Activated T-cell treated with anti-CD3 and anti-CD28 coated beads for 1 hour (primary cell): ENCODE measurements at regions not wholly inside any gene's neighbourhood (a gene's known extent, or its start where the extent isn't known, plus 50 kb on each side); places are given as distances from the start of the nearest gene placed in this dataset.

Experiments
- DNase-seq: peaks from one replicate; pipeline ENCODE4 v3.0.0-alpha.2; 2020; ENCODE audit warnings: low read depth

GRCh38 chr5:15206133-15206532 is 293.8 kb upstream of the FBXL7 start:
- DNase-seq: no peak

- no peak for DNase-seq
Observed at GRCh38 chr5:15203376-15203775, 296.6 kb upstream of the FBXL7 start.

- DNase-seq: no peak
Observed at GRCh38 chr5:15191012-15191411, 309.0 kb upstream of the FBXL7 start.

GRCh38 chr5:15183520-15183919 is 311.9 kb upstream of the ANKH start:
- no peak for DNase-seq

- DNase-seq: no peak
Observed at GRCh38 chr5:15170173-15170572, 298.6 kb upstream of the ANKH start.

- DNase-seq: no peak
Observed at GRCh38 chr5:15168358-15168757, 296.8 kb upstream of the ANKH start.

GRCh38 chr5:15160091-15160490 is 288.5 kb upstream of the ANKH start:
- DNase-seq: no peak

- no peak for DNase-seq
Observed at GRCh38 chr5:15159606-15160005, 288.0 kb upstream of the ANKH start.

GRCh38 chr5:15142458-15142857 is 270.9 kb upstream of the ANKH start:
- no peak for DNase-seq

GRCh38 chr5:15137414-15137813 is 265.8 kb upstream of the ANKH start:
- no peak for DNase-seq

GRCh38 chr5:15135661-15136060 is 264.1 kb upstream of the ANKH start:
- DNase-seq: no peak

GRCh38 chr5:15133456-15133965 is 261.9 kb upstream of the ANKH start:
- DNase-seq: no peak

- DNase-seq: no peak
Observed at GRCh38 chr5:15132816-15133405, 261.3 kb upstream of the ANKH start.

GRCh38 chr5:15131909-15132308 is 260.3 kb upstream of the ANKH start:
- DNase-seq: no peak

GRCh38 chr5:15124871-15125568 is 253.4 kb upstream of the ANKH start:
- no peak for DNase-seq

GRCh38 chr5:15124461-15124860 is 252.9 kb upstream of the ANKH start:
- no peak for DNase-seq

GRCh38 chr5:15117688-15118087 is 246.1 kb upstream of the ANKH start:
- no peak for DNase-seq

GRCh38 chr5:15116996-15117395 is 245.4 kb upstream of the ANKH start:
- no peak for DNase-seq

- DNase-seq: no peak
Observed at GRCh38 chr5:15106530-15107283, 235.1 kb upstream of the ANKH start.

- no peak for DNase-seq
Observed at GRCh38 chr5:15105799-15106393, 234.3 kb upstream of the ANKH start.

- no peak for DNase-seq
Observed at GRCh38 chr5:15103864-15104263, 232.3 kb upstream of the ANKH start.

- DNase-seq: no peak
Observed at GRCh38 chr5:15103130-15103529, 231.6 kb upstream of the ANKH start.

- DNase-seq: no peak
Observed at GRCh38 chr5:15097552-15097951, 226.0 kb upstream of the ANKH start.
